Right lobe of liver (tissue), 6 donors: ENCODE measurements at regions not wholly inside any gene's neighbourhood (a gene's known extent, or its start where the extent isn't known, plus 50 kb on each side); places are given as distances from the start of the nearest gene placed in this dataset.

ENCODE experiments used
- ATAC-seq, 4 donors: fragments of 200-7000 bp; cut with Tn5 transposase; one replicate each; pipeline ENCODE4 v1.9.1; 2020; ENCODE audit warnings: mild to moderate bottlenecking in 4 of 4, moderate library complexity in 4 of 4
- DNase-seq, 3 donors: peaks; one replicate each; pipeline ENCODE4 v3.0.0-alpha.2; 2020
- H3K27ac ChIP-seq, 3 donors: fragments of 200-600 bp; one replicate each; pipeline ENCODE4 v1.8.0; 2022
- H3K27me3 ChIP-seq, 2 donors: fragments of 200-600 bp; one replicate each; pipeline ENCODE4 v1.8.0; 2022
- H3K36me3 ChIP-seq, 4 donors: fragments of 200-600 bp; sonication (generic) in 1 of 4; one replicate each; pipeline versions ENCODE4 v1.5.1 to v1.8.0; 2017 to 2022; ENCODE audit warnings: control low read depth in 1 of 4
- H3K4me1 ChIP-seq, 4 donors: fragments of 200-600 bp; sonication (generic) in 1 of 4; one replicate each; pipeline versions ENCODE4 v1.5.1 to v1.8.0; 2017 to 2022; ENCODE audit warnings: control low read depth in 1 of 4
- H3K4me3 ChIP-seq, 3 donors: fragments of 200-600 bp; one replicate each; pipeline ENCODE4 v1.8.0; 2022
- H3K9me3 ChIP-seq, 4 donors: fragments of 200-600 bp; sonication (generic) in 1 of 4; one replicate each; pipeline versions ENCODE4 v1.5.1 to v1.8.0; 2017 to 2022; ENCODE audit warnings: control low read depth in 1 of 4
- POLR2A ChIP-seq: fragments of 450-650 bp; IDR thresholded peaks from one replicate; pipeline ENCODE4 v1.6.1; 2017; ENCODE audit warnings: antibody characterized with exemption, mild to moderate bottlenecking
- WGBS: methylation state at CpG from one replicate; pipeline ENCODE4 v1.1.6; 2018; ENCODE audit warnings: low coverage, low lambda C conversion rate; ENCODE audit not compliant: insufficient coverage; ENCODE audit errors: missing lambda C conversion rate; 5-methylcytosine and 5-hydroxymethylcytosine counted together
- intact Hi-C, 2 donors: fragments of 100-400 bp; cut with DNase I; formaldehyde crosslinking; loops; one replicate each; pipeline versions ENCODE4 v1.11.2 to v1.14.1; 2022
- TF ChIP-seq, protein P1 (sequence below), 4 donors: fragments of 200-600 bp in 3 of 4; fragments of 450-650 bp in 1 of 4; IDR thresholded peaks; one replicate each; pipeline versions ENCODE4 v1.5.1 to v1.8.0; 2016 to 2022; ENCODE audit warnings: antibody characterized with exemption in 4 of 4, mild to moderate bottlenecking in 2 of 4
- donor health status: DM: no; HTN: yes; CAD: no.
- donor health status: DM: no; HTN: no; CAD: no.
- donor health status: DM: no; HTN: no; CAD: no.
- donor health status: DM: no; HTN: yes; CAD: no.
- donor health status: DM: no; HTN: yes; CAD: no.

DNA sequence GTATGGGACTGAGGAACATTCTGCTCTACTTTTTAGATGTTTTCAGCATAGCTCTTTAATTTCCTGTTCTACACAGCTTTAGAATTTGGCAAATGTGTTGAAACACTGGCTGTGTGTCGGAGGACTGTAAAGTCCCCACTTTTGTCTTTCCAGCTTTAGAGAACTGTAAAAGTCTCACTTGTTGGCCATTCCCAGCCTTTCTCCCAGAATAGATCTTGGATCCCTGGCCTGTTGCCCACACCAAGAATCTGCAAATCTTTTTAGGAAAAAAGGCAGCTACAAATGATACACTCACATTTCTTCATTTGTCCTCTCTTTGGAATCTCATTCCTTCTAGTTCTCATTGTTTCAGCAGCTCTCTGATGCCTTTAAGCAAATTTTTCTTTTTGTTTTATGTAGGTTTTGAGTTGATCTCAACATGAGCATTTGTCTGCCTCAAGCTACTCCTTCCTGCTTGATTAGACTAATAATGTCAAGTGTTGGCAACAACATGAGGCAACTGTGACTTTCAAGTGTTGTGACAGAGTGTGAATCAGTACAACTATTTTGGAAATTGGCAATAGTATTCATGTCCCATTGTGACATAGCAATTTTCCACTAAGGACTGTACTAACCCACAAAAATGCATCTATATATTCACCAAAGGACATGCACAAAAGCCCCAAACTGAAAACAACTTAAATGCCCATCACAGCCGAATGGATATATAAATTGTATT is 610.8 kb downstream of the EPHA4 start:
- DNase-seq (no peak), ATAC-seq (no peak)
- no peak overlapping the region for H3K4me3 ChIP-seq
- 43% methylated on average over 2 of the region's 2 CpGs for WGBS
- no peaks in the 10 kb centered on the region for H3K27me3 ChIP-seq
- no peaks in the 10 kb centered on the region for H3K36me3 ChIP-seq
- no peak overlapping the region for H3K27ac ChIP-seq
- no peaks in the 10 kb centered on the region for H3K9me3 ChIP-seq
- intact Hi-C loops = no loop called here
- H3K4me1 ChIP-seq = peaks cover 0 to 9% (median 3%) of the 10 kb centered on the region in 4 donors
- no peak for TF ChIP-seq POLR2A
- TF ChIP-seq, protein P1, sequence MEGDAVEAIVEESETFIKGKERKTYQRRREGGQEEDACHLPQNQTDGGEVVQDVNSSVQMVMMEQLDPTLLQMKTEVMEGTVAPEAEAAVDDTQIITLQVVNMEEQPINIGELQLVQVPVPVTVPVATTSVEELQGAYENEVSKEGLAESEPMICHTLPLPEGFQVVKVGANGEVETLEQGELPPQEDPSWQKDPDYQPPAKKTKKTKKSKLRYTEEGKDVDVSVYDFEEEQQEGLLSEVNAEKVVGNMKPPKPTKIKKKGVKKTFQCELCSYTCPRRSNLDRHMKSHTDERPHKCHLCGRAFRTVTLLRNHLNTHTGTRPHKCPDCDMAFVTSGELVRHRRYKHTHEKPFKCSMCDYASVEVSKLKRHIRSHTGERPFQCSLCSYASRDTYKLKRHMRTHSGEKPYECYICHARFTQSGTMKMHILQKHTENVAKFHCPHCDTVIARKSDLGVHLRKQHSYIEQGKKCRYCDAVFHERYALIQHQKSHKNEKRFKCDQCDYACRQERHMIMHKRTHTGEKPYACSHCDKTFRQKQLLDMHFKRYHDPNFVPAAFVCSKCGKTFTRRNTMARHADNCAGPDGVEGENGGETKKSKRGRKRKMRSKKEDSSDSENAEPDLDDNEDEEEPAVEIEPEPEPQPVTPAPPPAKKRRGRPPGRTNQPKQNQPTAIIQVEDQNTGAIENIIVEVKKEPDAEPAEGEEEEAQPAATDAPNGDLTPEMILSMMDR (IDR thresholded peaks at IDR 0.05) = no peak

- no peak for TF ChIP-seq POLR2A
- TF ChIP-seq, protein P1 (IDR thresholded peaks at IDR 0.05) = no peak
- H3K9me3 ChIP-seq = no peaks in the 10 kb centered on the region
- intact Hi-C loops = no loop called here
- H3K36me3 ChIP-seq = no peaks in the 10 kb centered on the region
- no peak overlapping the region for H3K27ac ChIP-seq
- peaks cover 0 to 9% (median 3%) of the 10 kb centered on the region in 4 donors for H3K4me1 ChIP-seq
- WGBS = 46% methylated on average over 2 of the region's 2 CpGs
- H3K27me3 ChIP-seq = no peaks in the 10 kb centered on the region
- DNase-seq = no peak
- no peak overlapping the region for H3K4me3 ChIP-seq
- no peak for ATAC-seq
These were observed 609.5 kb downstream of the EPHA4 start for GRCh38 chr2:220962556-220962955.

GRCh38 chr2:220963076-220963475 is 609.0 kb downstream of the EPHA4 start:
- DNase-seq (no peak), ATAC-seq (no peak)
- H3K36me3 ChIP-seq = no peaks in the 10 kb centered on the region
- no peaks in the 10 kb centered on the region for H3K9me3 ChIP-seq
- TF ChIP-seq, protein P1 (IDR thresholded peaks at IDR 0.05) = no peak
- no peak for TF ChIP-seq POLR2A
- H3K27me3 ChIP-seq = no peaks in the 10 kb centered on the region
- no peak overlapping the region for H3K4me3 ChIP-seq
- H3K4me1 ChIP-seq = peaks cover 0 to 9% (median 3%) of the 10 kb centered on the region in 4 donors
- intact Hi-C loops = no loop called here
- H3K27ac ChIP-seq = no peak overlapping the region

DNA sequence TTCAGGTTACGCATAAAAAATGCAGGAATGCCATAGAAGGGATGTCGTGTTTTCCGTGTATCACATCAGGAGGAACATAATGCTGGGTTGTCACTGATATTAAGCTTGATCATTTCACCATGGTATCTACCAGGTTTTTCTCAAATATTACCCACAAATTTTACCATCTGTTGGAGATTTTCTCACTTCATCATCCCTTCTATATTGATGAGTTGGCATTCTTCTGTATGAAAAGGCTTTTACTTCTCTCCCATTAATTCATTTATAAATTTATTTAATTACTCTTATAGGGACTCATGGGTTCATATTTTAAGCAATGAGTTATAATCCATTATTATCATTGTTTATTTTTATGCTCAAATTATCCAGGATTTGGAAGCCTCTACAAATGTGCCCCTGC is 608.2 kb downstream of the EPHA4 start:
- no peaks in the 10 kb centered on the region for H3K9me3 ChIP-seq
- H3K4me3 ChIP-seq = no peak overlapping the region
- H3K4me1 ChIP-seq = peaks cover 0 to 9% (median 3%) of the 10 kb centered on the region in 4 donors
- ATAC-seq (no peak), DNase-seq (no peak)
- no peaks in the 10 kb centered on the region for H3K27me3 ChIP-seq
- TF ChIP-seq, protein P1 (IDR thresholded peaks at IDR 0.05) = no peak
- TF ChIP-seq POLR2A = no peak
- H3K36me3 ChIP-seq = no peaks in the 10 kb centered on the region
- intact Hi-C loops = no loop called here
- 70% methylated on average over 3 of the region's 3 CpGs for WGBS
- no peak overlapping the region for H3K27ac ChIP-seq
